ENCODE measurements at regions not wholly inside any gene's neighbourhood (a gene's known extent, or its start where the extent isn't known, plus 50 kb on each side); places are given as distances from the start of the nearest gene placed in this dataset.

- no peak for TF ChIP-seq POLR2A (IDR thresholded peaks at IDR 0.05; ENCODE audit: low read depth, low read length)
- TF ChIP-seq CTCF (IDR thresholded peaks at IDR 0.05; ENCODE audit: extremely low read depth in 1 of 2, insufficient read depth in 1 of 2, low read depth in 1 of 2, low read length in 2 of 2): no peak
- TF ChIP-seq EZH2 (IDR thresholded peaks at IDR 0.05; ENCODE audit: borderline replicate concordance, low read depth, low read length, severe bottlenecking): no peak
These were observed 467.0 kb upstream of the PODXL start for GRCh38 chr7:132023466-132023865.
